ENCODE measurements at regions not wholly inside any gene's neighbourhood (a gene's known extent, or its start where the extent isn't known, plus 50 kb on each side); places are given as distances from the start of the nearest gene placed in this dataset.

GRCh38 chr2:236489895-236490404, 79.7 kb upstream of the ACKR3 start:
- DNase-seq = no peak

GRCh38 chr2:236496340-236496739, 73.3 kb upstream of the ACKR3 start:
- DNase-seq = peak in 4 of 51 donors; percentile 9 to 27 (median 16)

GRCh38 chr2:236498369-236498768, 71.3 kb upstream of the ACKR3 start:
- DNase-seq = peak in 7 of 51 donors; percentile 13 to 35 (median 16)

- no peak for DNase-seq
Measured at GRCh38 chr2:236499691-236500578, 69.7 kb upstream of the ACKR3 start.

GRCh38 chr2:236501026-236501425, 68.6 kb upstream of the ACKR3 start:
- DNase-seq = no peak

- DNase-seq = no peak
Measured at GRCh38 chr2:236501531-236501930, 68.1 kb upstream of the ACKR3 start.

GRCh38 chr2:236503100-236503499, 66.5 kb upstream of the ACKR3 start:
- DNase-seq = peak in 3 of 51 donors; percentile 19 to 66 (median 25)

- peak in 25 of 51 donors; percentile 7 to 74 (median 36) for DNase-seq
Measured at GRCh38 chr2:236503583-236503982, 66.0 kb upstream of the ACKR3 start.

- DNase-seq = no peak
Measured at GRCh38 chr2:236505041-236505440, 64.6 kb upstream of the ACKR3 start.

GRCh38 chr2:236505648-236506047, 64.0 kb upstream of the ACKR3 start:
- peak in 1 of 51 donors; percentile 12 for DNase-seq

- DNase-seq = peak in 33 of 51 donors; percentile 9 to 78 (median 53)
Measured at GRCh38 chr2:236507393-236508085, 62.1 kb upstream of the ACKR3 start.

- no peak for DNase-seq
Measured at GRCh38 chr2:236508466-236508865, 61.2 kb upstream of the ACKR3 start.

- DNase-seq = no peak
Measured at GRCh38 chr2:236510034-236510433, 59.6 kb upstream of the ACKR3 start.

- no peak for DNase-seq
Measured at GRCh38 chr2:236511266-236511665, 58.4 kb upstream of the ACKR3 start.

GRCh38 chr2:236512267-236512666, 57.4 kb upstream of the ACKR3 start:
- DNase-seq = no peak

- peak in 34 of 51 donors; percentile 6 to 63 (median 31) for DNase-seq
Measured at GRCh38 chr2:236512902-236513435, 56.7 kb upstream of the ACKR3 start.

- no peak for DNase-seq
Measured at GRCh38 chr2:236513956-236514355, 55.7 kb upstream of the ACKR3 start.

GRCh38 chr2:236516708-236517107, 52.9 kb upstream of the ACKR3 start:
- DNase-seq = no peak

- DNase-seq = no peak
Measured at GRCh38 chr2:236517251-236518031, 52.2 kb upstream of the ACKR3 start.

Data from hypothalamus (tissue), 51 donors.